Colonic mucosa (tissue), 4 donors: ENCODE measurements at regions not wholly inside any gene's neighbourhood (a gene's known extent, or its start where the extent isn't known, plus 50 kb on each side); places are given as distances from the start of the nearest gene placed in this dataset.

ENCODE experiments used
- DNase-seq: peaks from one replicate; pipeline ENCODE4 v3.0.0-alpha.2; 2020
- H3K27ac ChIP-seq: fragments of 200-600 bp; one replicate; pipeline ENCODE4 v1.8.0; 2021
- H3K27me3 ChIP-seq: fragments of 200-600 bp; one replicate; pipeline ENCODE4 v1.8.0; 2021
- H3K36me3 ChIP-seq: fragments of 200-600 bp; one replicate; pipeline ENCODE4 v1.8.0; 2021
- H3K4me1 ChIP-seq: fragments of 200-600 bp; one replicate; pipeline ENCODE4 v1.8.0; 2021; ENCODE audit warnings: mild to moderate bottlenecking
- H3K4me3 ChIP-seq: fragments of 200-600 bp; one replicate; pipeline ENCODE4 v1.8.0; 2021
- H3K9ac ChIP-seq, 2 donors: one replicate each; pipeline ENCODE4 v1.7.0; 2013; ENCODE audit warnings: control low read depth in 2 of 2, low read depth in 2 of 2, low read length in 2 of 2
- H3K9me3 ChIP-seq: fragments of 200-600 bp; one replicate; pipeline ENCODE4 v1.8.0; 2021
- CTCF ChIP-seq: fragments of 200-600 bp; IDR thresholded peaks from one replicate; pipeline ENCODE4 v1.8.0; 2022; ENCODE audit warnings: antibody characterized with exemption, mild to moderate bottlenecking
- intact Hi-C: fragments of 100-400 bp; cut with DNase I; formaldehyde crosslinking; loops from one replicate; pipeline ENCODE4 v1.14.1; 2022
- donor health status: healthy.
- donor health status: DM: no; HTN: no; CAD: no.
- donor health status: DM: no; HTN: no; CAD: no.

- no peaks in the 10 kb centered on the region for H3K27me3 ChIP-seq
- no peak overlapping the region for H3K9ac ChIP-seq
- no peak overlapping the region for H3K27ac ChIP-seq
- DNase-seq: no peak
- H3K36me3 ChIP-seq: no peaks in the 10 kb centered on the region
- TF ChIP-seq CTCF: no peak
- intact Hi-C loops: no loop called here
- H3K4me3 ChIP-seq: no peak overlapping the region
- H3K4me1 ChIP-seq: no peaks in the 10 kb centered on the region
- no peaks in the 10 kb centered on the region for H3K9me3 ChIP-seq
Measured at GRCh38 chr18:1618364-1618763, 713.7 kb downstream of the ADCYAP1 start.

GRCh38 chr18:1619507-1619906 lies 714.8 kb downstream of the ADCYAP1 start:
- DNase-seq: no peak
- H3K9ac ChIP-seq: no peak overlapping the region
- H3K4me3 ChIP-seq: no peak overlapping the region
- H3K9me3 ChIP-seq: no peaks in the 10 kb centered on the region
- no peaks in the 10 kb centered on the region for H3K4me1 ChIP-seq
- H3K27ac ChIP-seq: no peak overlapping the region
- intact Hi-C loops: no loop called here
- no peaks in the 10 kb centered on the region for H3K36me3 ChIP-seq
- no peaks in the 10 kb centered on the region for H3K27me3 ChIP-seq
- no peak for TF ChIP-seq CTCF

- intact Hi-C loops: no loop called here
Measured at GRCh38 chr18:1624612-1625011, 719.9 kb downstream of the ADCYAP1 start.

GRCh38 chr18:1627494-1627893 lies 722.8 kb downstream of the ADCYAP1 start:
- no peak for DNase-seq
- no peak overlapping the region for H3K4me3 ChIP-seq
- H3K36me3 ChIP-seq: no peaks in the 10 kb centered on the region
- H3K27me3 ChIP-seq: no peaks in the 10 kb centered on the region
- TF ChIP-seq CTCF: no peak
- no peak overlapping the region for H3K27ac ChIP-seq
- H3K4me1 ChIP-seq: no peaks in the 10 kb centered on the region
- no peaks in the 10 kb centered on the region for H3K9me3 ChIP-seq
- no peak overlapping the region for H3K9ac ChIP-seq
- intact Hi-C loops: no loop called here

More at GRCh38 chr18:1624612-1625011, 719.9 kb downstream of the ADCYAP1 start:
- no peaks in the 10 kb centered on the region for H3K4me1 ChIP-seq
- no peak overlapping the region for H3K4me3 ChIP-seq
- no peaks in the 10 kb centered on the region for H3K9me3 ChIP-seq
- no peak for DNase-seq
- H3K27ac ChIP-seq: no peak overlapping the region
- H3K9ac ChIP-seq: no peak overlapping the region
- no peaks in the 10 kb centered on the region for H3K36me3 ChIP-seq
- TF ChIP-seq CTCF: no peak
- H3K27me3 ChIP-seq: no peaks in the 10 kb centered on the region

GRCh38 chr18:1648712-1649111 lies 744.0 kb downstream of the ADCYAP1 start:
- intact Hi-C loops: no loop called here
- H3K27ac ChIP-seq: no peak overlapping the region
- H3K36me3 ChIP-seq: no peaks in the 10 kb centered on the region
- H3K27me3 ChIP-seq: no peaks in the 10 kb centered on the region
- no peak for TF ChIP-seq CTCF
- H3K4me3 ChIP-seq: no peak overlapping the region
- H3K9ac ChIP-seq: no peak overlapping the region
- no peak for DNase-seq
- no peaks in the 10 kb centered on the region for H3K9me3 ChIP-seq
- H3K4me1 ChIP-seq: no peaks in the 10 kb centered on the region

GRCh38 chr18:1652018-1652417 lies 747.3 kb downstream of the ADCYAP1 start:
- H3K27me3 ChIP-seq: no peaks in the 10 kb centered on the region
- intact Hi-C loops: no loop called here
- H3K9ac ChIP-seq: no peak overlapping the region
- DNase-seq: no peak
- no peaks in the 10 kb centered on the region for H3K9me3 ChIP-seq
- no peak for TF ChIP-seq CTCF
- H3K4me1 ChIP-seq: no peaks in the 10 kb centered on the region
- no peaks in the 10 kb centered on the region for H3K36me3 ChIP-seq
- no peak overlapping the region for H3K4me3 ChIP-seq
- H3K27ac ChIP-seq: no peak overlapping the region
